Karpas-422 (cell line): ENCODE measurements at regions not wholly inside any gene's neighbourhood (a gene's known extent, or its start where the extent isn't known, plus 50 kb on each side); places are given as distances from the start of the nearest gene placed in this dataset.

Experiments used
- DNase-seq: peaks from one replicate; pipeline ENCODE4 v3.0.0-alpha.2; 2015
- H2AFZ ChIP-seq: fragments of 200-600 bp; sonication (generic); 2 replicates; pipeline ENCODE4 v1.6.1; 2014; ENCODE audit warnings: antibody characterized with exemption, low read length, mixed read lengths
- H3K27ac ChIP-seq: fragments of 200-600 bp; sonication (generic); 2 replicates; pipeline ENCODE4 v1.5.1; 2014; ENCODE audit warnings: mild to moderate bottlenecking, low read length, moderate library complexity
- H3K27me3 ChIP-seq: fragments of 200-600 bp; sonication (generic); 2 replicates; pipeline ENCODE4 v1.6.1; 2014; ENCODE audit warnings: low read length, mixed read lengths
- H3K36me3 ChIP-seq: fragments of 200-600 bp; sonication (generic); 2 replicates; pipeline ENCODE4 v1.6.1; 2014; ENCODE audit warnings: low read length, mixed read lengths; ENCODE audit not compliant: insufficient read depth
- H3K4me1 ChIP-seq: fragments of 200-600 bp; sonication (generic); 2 replicates; pipeline ENCODE4 v1.6.1; 2014; ENCODE audit warnings: mild to moderate bottlenecking, low read length, mixed read lengths
- H3K4me2 ChIP-seq: fragments of 200-600 bp; sonication (generic); 2 replicates; pipeline ENCODE4 v1.6.1; 2014; ENCODE audit warnings: low read length, low read depth, mild to moderate bottlenecking; ENCODE audit not compliant: poor library complexity, severe bottlenecking
- H3K4me3 ChIP-seq: fragments of 200-600 bp; sonication (generic); 2 replicates; pipeline ENCODE4 v1.5.1; 2014; ENCODE audit warnings: mild to moderate bottlenecking, antibody characterized with exemption, low read length, mixed read lengths
- H3K79me2 ChIP-seq: fragments of 200-600 bp; sonication (generic); 2 replicates; pipeline ENCODE4 v1.6.1; 2014; ENCODE audit warnings: mild to moderate bottlenecking, low read length, mixed read lengths
- H3K9ac ChIP-seq: fragments of 200-600 bp; sonication (generic); 2 replicates; pipeline ENCODE4 v1.6.0; 2014; ENCODE audit warnings: low read length
- H3K9me2 ChIP-seq: fragments of 200-600 bp; sonication (generic), shearing (Covaris generic); replicated peaks from 2 replicates; pipeline ENCODE4 v1.6.0; 2014; ENCODE audit warnings: mild to moderate bottlenecking, low read length, moderate library complexity; ENCODE audit not compliant: insufficient read depth
- H3K9me3 ChIP-seq: fragments of 300-700, 200-600 bp; sonication (generic); 2 replicates; pipeline ENCODE4 v1.6.1; 2014; ENCODE audit warnings: low read length, mixed read lengths
- H4K20me1 ChIP-seq: fragments of 200-600 bp; sonication (generic); 2 replicates; pipeline ENCODE4 v1.6.1; 2014; ENCODE audit warnings: mild to moderate bottlenecking, antibody characterized with exemption, low read length, low read depth; ENCODE audit not compliant: insufficient read depth

GRCh38 chr10:90148116-90148855, 446.9 kb downstream of the KIF20B start:
- DNase-seq, result peak; percentile 50
- no peak overlapping the region for H3K4me2 ChIP-seq
- no peaks in the 10 kb centered on the region for H3K79me2 ChIP-seq
- H3K4me3 ChIP-seq, result no peak overlapping the region
- no peak overlapping the region for H3K9ac ChIP-seq
- H3K9me2 ChIP-seq, result no peaks in the 10 kb centered on the region
- no peak overlapping the region for H3K27ac ChIP-seq
- H3K9me3 ChIP-seq, result no peaks in the 10 kb centered on the region
- no peaks in the 10 kb centered on the region for H3K4me1 ChIP-seq
- no peaks in the 10 kb centered on the region for H4K20me1 ChIP-seq
- no peaks in the 10 kb centered on the region for H3K27me3 ChIP-seq
- H2AFZ ChIP-seq, result no peak overlapping the region
- H3K36me3 ChIP-seq, result no peaks in the 10 kb centered on the region

GRCh38 chr10:90149563-90149962, 448.2 kb downstream of the KIF20B start:
- Histone ChIP-seq H3K9me3 (no peaks in the 10 kb centered on the region), H3K4me3 (no peak overlapping the region), H3K27ac (no peak overlapping the region), H3K4me1 (no peaks in the 10 kb centered on the region), H3K79me2 (no peaks in the 10 kb centered on the region), H4K20me1 (no peaks in the 10 kb centered on the region), H2AFZ (no peak overlapping the region), H3K9me2 (no peaks in the 10 kb centered on the region), H3K4me2 (no peak overlapping the region), H3K36me3 (no peaks in the 10 kb centered on the region), H3K27me3 (no peaks in the 10 kb centered on the region), H3K9ac (no peak overlapping the region)
- no peak for DNase-seq

DNA sequence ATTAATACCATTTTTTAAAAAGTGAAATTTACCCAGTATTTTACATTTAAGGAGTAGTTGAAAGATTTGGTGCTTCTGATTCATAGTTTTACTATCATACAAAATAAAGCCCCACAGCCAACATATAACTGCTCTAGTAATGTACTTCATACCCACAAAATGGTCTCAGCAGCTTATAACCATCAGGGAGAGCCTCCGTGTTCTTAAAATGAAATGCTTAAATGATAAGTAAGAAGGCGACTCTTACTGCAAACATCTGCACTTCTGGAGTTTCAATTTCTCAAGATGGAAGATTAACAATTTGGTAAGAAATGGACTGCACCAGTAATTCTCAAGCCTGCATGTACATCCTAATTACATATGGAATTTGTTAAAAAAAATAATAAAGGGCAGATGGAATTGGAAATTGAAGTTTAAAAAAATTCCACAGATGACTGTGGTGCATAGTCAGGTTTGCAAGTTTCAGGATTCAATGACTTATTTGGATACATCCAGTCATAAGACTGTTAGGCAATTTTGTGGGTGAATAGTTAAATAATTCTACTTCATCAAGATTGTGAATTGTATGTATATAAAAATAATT, 461.0 kb downstream of the KIF20B start:
- Histone ChIP-seq H3K4me1 (no peaks in the 10 kb centered on the region), H3K9me2 (no peaks in the 10 kb centered on the region), H3K4me2 (no peak overlapping the region), H3K36me3 (no peaks in the 10 kb centered on the region), H4K20me1 (no peaks in the 10 kb centered on the region), H3K9ac (no peak overlapping the region), H3K4me3 (no peak overlapping the region), H3K79me2 (no peaks in the 10 kb centered on the region), H3K9me3 (no peaks in the 10 kb centered on the region), H2AFZ (no peak overlapping the region), H3K27ac (no peak overlapping the region), H3K27me3 (no peaks in the 10 kb centered on the region)
- DNase-seq, result no peak

GRCh38 chr10:90167174-90168064, 466.0 kb downstream of the KIF20B start:
- no peaks in the 10 kb centered on the region for H3K9me2 ChIP-seq
- H3K4me2 ChIP-seq, result no peak overlapping the region
- H3K36me3 ChIP-seq, result no peaks in the 10 kb centered on the region
- no peaks in the 10 kb centered on the region for H3K9me3 ChIP-seq
- H3K27me3 ChIP-seq, result no peaks in the 10 kb centered on the region
- DNase-seq, result no peak
- H3K79me2 ChIP-seq, result no peaks in the 10 kb centered on the region
- no peaks in the 10 kb centered on the region for H3K4me1 ChIP-seq
- H2AFZ ChIP-seq, result no peak overlapping the region
- no peak overlapping the region for H3K27ac ChIP-seq
- H4K20me1 ChIP-seq, result no peaks in the 10 kb centered on the region
- H3K4me3 ChIP-seq, result no peak overlapping the region
- H3K9ac ChIP-seq, result no peak overlapping the region

DNA sequence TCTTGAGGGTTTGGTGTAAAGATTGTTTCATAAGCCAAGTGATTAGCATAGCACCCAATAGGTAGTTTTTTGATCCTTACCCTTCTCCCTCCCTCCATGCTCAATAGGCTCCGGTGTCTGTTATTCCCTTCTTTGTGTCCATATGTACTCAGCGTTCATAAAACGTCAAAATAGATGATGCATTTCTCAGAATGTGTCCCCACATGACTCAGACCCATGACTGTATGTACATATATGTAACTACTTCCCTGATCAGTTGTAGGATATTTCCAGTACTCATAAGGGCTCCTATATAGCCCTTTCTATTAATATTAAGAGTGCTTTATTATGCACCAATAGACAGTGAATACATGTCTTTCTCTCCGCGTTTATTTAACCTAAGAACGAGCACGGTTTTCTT, 466.9 kb downstream of the KIF20B start:
- Histone ChIP-seq H2AFZ (no peak overlapping the region), H3K79me2 (no peaks in the 10 kb centered on the region), H4K20me1 (no peaks in the 10 kb centered on the region), H3K4me1 (no peaks in the 10 kb centered on the region), H3K27me3 (no peaks in the 10 kb centered on the region), H3K36me3 (no peaks in the 10 kb centered on the region), H3K4me2 (no peak overlapping the region), H3K4me3 (no peak overlapping the region), H3K9ac (no peak overlapping the region), H3K9me3 (no peaks in the 10 kb centered on the region), H3K9me2 (no peaks in the 10 kb centered on the region), H3K27ac (no peak overlapping the region)
- DNase-seq, result no peak

- H3K4me3 ChIP-seq, result no peak overlapping the region
- no peak overlapping the region for H3K9ac ChIP-seq
- no peaks in the 10 kb centered on the region for H4K20me1 ChIP-seq
- no peaks in the 10 kb centered on the region for H3K4me1 ChIP-seq
- no peaks in the 10 kb centered on the region for H3K36me3 ChIP-seq
- no peak overlapping the region for H3K27ac ChIP-seq
- H3K9me3 ChIP-seq, result no peaks in the 10 kb centered on the region
- no peaks in the 10 kb centered on the region for H3K79me2 ChIP-seq
- no peaks in the 10 kb centered on the region for H3K9me2 ChIP-seq
- H2AFZ ChIP-seq, result no peak overlapping the region
- no peaks in the 10 kb centered on the region for H3K27me3 ChIP-seq
- no peak overlapping the region for H3K4me2 ChIP-seq
- no peak for DNase-seq
Observed at GRCh38 chr10:90171014-90171722, 469.8 kb downstream of the KIF20B start.

DNA sequence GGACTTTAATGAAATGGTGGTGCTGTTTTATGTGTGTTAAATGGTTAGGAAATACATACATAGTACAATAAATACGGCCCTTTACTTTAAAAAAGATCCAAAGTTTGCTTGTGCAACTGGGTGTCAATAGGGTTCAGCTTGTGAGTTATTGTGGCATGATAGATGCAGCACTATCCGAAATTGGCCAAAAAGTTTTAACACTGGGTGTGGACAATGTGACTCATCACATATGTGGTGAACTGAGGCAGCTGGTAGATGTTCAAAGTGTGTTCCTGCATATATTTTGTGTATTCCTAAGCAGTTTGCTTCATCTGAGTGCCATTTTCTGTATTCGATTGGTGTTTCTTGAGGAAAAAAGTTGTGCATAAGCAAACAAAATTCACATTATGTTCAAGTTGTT, 473.1 kb downstream of the KIF20B start:
- Histone ChIP-seq H3K4me2 (no peak overlapping the region), H3K36me3 (no peaks in the 10 kb centered on the region), H3K9me3 (no peaks in the 10 kb centered on the region), H3K9me2 (no peaks in the 10 kb centered on the region), H3K4me1 (no peaks in the 10 kb centered on the region), H2AFZ (no peak overlapping the region), H3K27ac (no peak overlapping the region), H3K79me2 (no peaks in the 10 kb centered on the region), H4K20me1 (no peaks in the 10 kb centered on the region), H3K27me3 (no peaks in the 10 kb centered on the region), H3K4me3 (no peak overlapping the region), H3K9ac (no peak overlapping the region)
- no peak for DNase-seq
